ENCODE measurements at regions not wholly inside any gene's neighbourhood (a gene's known extent, or its start where the extent isn't known, plus 50 kb on each side); places are given as distances from the start of the nearest gene placed in this dataset.

DNA sequence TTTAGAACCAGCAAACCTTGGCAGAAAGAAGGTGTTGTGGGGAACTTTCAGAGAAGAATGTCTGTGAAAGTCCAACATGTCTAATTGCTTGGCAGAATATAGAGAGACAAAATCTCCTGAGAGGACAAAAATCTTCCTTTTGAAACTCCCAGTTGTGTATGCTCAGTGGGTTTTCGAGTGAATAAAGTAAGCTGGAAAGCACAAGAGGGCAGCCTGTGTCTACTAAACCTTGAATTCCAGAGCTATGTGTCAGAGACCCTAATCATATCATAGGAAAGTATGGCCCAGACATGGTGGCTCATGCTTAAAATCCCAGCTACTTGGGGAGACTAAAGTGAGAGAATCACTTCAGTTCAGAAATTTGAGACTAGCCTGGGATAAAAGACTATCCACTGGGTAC lies 661.2 kb downstream of the SLC16A7 start:
- DNase-seq, result no peak

DNA sequence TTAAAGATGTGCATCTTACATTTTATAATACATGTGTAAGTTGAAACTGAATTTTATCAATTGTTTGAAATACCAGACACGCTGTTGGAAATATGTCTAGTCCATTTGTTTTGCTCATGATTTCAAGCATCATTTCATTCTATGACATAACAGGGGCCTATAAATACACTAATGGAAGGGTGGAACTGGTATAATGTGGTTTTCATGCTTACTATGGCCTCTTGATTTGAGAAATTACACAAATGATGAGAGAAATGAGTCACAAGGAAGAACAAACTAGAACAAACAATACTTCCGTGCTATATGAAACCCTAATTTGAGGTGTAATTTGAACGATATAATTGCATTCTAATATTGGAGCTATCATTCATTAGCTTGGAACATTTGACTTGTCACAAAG lies 663.4 kb downstream of the SLC16A7 start:
- DNase-seq, result no peak

DNA sequence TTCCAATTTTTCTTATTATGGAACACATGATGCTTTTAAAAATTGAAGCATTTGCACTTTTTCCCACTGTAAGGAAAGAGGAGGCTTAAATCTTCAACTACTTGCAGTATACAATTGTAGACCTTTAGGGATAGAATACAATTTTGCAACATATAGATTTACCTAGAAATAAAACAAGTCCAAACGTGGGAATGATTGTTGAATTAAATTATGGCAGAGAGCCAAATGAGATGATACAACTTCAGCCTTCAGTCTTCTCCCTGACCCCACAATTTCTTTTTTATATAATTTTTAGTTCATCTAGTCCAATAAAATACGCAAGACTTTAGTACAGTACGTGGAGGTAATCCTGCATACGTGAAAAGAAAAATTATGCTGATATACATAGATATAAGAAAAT lies 666.5 kb downstream of the SLC16A7 start:
- no peak for DNase-seq

DNA sequence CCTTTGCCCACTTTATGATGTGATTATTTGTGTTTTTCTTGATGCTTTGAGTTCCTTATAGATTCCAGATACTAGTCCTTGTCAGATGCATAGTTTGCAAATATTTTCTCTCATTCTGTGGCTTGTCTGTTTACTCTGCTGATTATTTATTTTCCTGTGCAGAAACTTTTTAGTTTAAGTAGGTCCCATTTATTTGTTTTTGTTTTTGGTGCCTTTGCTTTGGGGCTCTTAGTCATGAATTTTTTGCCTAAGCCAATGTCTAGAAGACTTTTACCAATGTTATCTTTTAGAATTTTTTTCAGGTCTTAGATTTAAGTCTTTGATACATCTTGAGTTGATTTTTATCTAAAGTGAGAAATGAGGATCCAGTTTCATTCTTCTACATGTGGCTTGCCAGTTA lies 667.3 kb downstream of the SLC16A7 start:
- no peak for DNase-seq

DNA sequence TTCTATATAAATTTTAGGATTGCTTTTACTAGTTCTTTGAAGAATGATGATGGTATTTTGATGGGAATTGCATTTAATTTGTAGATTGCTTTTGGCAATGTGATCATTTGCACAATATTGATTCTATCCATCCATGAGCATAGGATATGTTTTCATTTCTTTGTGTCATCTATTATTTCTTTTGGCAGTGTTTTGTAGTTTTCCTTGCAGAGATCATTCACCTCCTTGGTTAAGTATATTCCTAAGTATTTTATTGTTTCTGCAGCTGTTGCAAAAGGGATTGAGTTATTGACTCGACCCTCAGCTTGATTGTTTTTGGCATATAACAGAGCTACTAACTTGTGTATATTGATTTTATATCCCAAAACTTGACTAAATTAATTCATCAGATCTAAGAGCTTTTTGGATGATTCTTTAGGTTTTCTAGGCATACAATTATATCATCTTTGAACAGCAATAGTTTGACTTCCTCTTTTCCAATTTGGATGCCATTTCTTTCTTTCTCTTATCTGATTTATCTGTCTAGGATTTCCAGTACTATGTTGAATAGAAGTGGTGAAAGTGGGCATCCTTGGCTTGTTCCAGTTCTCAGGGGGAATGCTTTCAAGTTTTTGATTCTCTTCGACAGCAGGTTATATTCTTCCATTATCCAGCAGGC lies 668.1 kb downstream of the SLC16A7 start:
- no peak for DNase-seq

DNA sequence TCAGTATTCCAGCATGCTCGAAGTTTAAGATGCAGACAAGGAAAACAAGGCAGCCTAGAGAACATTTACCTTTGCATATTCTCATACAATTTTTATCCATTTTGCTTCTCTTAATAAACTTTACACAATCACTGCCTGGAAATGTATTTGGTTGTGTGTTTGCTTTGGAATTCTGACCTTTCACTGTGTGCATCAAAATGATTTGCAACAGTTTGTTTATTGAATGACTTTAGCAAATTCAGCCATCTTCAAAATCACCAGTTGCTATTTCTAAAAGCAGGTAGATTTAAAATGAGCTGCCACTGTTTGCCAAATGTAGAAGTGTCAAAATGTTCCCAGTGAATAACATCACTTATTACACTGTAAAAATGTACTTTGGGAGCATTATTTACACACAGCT lies 669.9 kb downstream of the SLC16A7 start:
- DNase-seq, result no peak

DNA sequence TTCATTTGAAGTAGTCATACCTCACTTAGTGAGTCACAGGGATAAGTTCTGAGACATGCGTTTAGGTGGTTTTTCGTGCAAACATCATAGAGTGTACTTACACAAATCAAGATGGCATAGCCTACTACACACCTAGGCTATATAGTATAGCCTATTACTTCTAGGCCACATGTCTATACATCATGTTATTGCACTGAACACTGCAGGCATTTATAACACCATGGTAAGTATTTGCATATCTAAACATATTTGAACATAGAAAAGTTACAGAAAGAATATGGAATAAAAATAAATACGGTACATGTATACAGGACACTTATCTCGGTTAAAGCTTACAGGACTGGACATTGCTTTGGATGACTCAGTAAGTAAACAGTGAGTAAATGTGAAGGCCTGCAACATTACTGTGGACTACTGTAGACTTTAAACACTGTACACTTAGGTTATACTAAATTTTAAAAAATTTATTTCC lies 670.6 kb downstream of the SLC16A7 start:
- DNase-seq, result no peak

DNA sequence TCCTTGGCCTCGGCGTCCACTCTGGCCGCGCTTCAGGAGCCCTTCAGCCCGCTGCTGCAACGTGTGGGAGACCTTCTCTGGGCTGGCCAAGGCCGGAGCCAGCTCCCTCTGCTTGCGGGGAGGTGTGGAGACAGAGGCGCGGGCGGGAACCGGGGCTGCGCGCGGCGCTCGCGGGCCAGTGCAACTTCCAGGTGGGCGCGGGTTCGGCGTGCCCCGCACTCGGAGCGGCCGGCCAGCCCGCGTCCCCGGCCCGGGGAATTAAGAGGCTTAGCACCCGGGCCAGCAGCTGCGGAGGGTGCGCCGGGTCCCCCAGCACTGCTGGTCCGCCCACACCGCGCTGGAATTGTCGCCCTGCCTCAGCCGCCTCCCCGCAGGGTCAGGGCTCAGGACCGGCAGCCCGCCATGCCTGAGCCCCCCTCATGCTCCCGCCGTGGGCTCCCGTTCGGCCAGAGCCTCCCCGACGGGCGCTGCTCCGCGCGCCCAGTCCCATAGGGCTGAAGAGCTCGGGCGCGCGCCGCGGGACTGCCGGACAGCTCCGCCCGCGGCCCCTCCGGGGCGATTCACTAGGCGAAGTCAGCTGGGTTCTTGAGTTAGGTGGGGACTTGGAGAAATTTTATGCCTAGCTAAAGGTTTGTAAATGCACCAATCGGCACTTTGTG lies 673.9 kb downstream of the SLC16A7 start:
- DNase-seq, result no peak

DNA sequence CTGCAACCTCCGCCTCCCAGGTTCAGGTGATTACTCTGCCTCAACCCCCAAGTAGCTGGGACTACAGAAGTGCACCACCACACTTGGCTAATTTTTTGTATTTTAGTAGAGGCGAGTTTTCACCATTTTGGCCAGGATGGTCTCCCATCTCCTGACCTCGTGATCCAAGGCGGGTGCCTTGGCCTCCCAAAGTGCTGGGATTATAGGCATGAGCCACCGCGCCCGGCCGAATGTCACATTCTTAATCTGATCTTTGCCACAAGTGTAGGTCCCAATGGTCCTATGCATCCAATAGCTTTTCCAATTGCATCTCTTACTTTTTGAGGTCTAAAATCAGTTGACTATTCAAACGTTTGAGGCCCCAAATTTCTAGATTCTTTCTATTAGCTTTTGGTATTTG lies 676.0 kb downstream of the SLC16A7 start:
- DNase-seq, result no peak

DNA sequence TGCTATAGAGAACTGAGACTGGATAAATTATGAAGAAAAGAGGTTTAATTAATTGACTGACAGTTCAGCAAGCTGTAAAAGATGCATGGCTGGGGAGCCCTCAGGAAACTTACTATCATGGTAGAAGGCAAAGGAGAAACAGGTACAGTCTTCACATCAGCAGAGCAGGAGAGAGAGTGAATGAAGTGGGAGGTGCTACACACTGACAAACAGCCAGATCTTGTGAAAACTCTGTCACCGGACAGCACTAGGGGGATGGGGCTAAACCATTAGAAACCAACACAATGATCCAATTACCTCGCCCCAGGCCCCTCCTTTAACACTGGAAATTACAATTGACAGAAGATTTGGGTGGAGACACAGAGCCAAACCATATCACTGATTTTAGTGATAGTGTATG lies 682.4 kb downstream of the SLC16A7 start:
- no peak for DNase-seq

DNA sequence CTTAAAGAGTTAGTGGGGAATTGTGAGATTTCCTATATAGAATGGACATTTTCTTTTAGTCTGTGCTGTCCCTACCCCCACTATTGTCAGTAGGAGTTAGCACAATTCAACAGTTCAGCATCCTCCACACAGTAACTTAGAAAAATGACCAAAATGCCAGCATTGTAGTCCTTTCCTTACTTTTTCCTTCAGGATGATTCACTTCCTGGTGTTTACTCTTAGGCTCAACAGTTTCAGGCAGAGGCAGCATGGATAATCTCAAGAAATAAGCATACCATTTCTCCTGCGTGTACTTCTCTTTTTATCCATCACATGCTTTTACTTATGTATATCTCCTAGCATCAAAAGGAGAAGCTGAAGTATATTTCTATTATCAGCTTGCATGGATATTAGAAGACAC lies 683.4 kb downstream of the SLC16A7 start:
- DNase-seq, result no peak

DNA sequence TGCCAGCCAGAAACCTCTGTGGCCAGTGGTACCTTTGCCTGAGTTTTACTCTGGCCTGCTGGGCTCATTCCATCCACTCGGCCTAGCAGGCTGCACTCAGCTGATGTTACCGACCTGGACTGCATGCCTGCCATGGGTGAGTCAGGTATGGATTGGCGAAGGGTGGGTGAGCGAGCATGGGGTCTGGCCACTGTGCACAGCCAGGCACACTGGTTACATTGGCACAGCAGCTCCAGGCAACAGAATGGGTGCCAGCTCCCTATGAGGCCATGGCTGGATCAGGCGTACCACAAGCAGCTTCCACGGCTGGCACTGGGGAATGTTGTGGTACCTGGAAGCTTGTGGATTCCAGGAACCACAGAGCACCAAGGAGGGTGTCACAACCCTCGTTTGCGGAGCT lies 685.7 kb downstream of the SLC16A7 start:
- no peak for DNase-seq

DNA sequence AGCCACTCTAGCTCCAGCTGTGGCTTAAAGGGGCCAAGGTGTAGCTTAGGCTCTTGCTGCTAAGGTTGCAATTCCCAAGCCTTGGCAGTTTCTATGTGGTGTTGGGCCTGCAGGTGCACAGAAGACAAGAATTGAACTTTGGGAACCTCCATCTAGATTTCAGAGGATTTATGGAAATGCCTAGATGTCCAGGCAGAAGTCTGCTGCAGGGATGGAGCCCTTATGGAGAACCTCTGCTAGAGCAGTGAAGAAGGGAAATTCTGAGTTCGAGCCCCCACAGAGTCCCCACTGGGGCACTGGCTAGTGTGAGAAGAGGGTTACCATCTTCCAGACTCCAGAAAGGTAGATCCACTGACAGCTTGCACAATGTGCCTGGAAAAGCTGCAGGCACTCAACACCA lies 694.7 kb downstream of the SLC16A7 start:
- DNase-seq, result no peak

DNA sequence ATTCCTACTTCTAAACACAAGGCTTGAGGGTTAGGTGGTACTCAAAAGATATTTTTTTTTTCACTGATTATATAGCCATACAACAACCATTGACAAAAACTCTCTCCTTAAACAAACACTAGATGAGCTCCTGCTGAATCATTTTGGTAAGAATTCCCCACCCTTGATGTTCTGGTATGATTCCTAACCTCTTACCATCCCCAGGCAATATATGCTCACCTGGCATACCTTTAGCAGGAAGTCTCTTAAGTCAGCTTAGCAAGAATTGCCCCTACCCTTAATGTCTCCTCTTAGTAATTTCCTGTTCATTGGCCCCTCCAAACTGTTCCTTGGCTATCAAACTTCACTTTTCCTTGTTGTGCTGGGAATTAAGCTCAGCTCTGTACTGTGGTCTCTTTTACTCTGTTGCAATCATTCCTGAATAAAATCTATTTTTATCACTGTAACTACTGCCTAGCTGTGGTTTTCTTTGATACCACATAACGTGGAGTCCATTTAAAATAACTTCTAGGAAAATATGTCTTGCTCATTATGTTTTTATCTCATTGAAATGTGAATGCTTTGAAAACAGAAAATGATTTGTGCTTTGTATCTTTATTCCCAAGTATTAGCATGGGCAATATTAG lies 712.6 kb downstream of the SLC16A7 start:
- no peak for DNase-seq

DNA sequence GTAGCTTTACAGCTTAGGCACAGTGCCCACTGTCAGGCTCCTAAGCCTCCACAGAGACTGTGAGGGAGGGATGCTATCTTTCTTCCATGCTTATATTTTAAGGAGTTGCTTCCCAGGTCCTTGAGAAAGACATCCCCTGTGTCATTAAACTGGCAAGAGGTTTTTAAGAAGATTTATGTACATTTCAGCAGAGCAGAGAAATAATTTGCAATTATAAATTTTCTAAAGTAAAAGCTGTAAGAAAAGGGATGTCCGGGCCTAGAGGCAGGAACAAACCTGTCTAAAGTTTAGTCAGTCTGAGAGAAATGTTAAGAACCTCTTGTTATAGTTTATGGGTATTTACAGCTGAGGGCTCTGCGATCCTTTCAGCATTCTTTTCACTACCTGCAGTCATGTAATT lies 716.1 kb downstream of the SLC16A7 start:
- DNase-seq, result no peak

DNA sequence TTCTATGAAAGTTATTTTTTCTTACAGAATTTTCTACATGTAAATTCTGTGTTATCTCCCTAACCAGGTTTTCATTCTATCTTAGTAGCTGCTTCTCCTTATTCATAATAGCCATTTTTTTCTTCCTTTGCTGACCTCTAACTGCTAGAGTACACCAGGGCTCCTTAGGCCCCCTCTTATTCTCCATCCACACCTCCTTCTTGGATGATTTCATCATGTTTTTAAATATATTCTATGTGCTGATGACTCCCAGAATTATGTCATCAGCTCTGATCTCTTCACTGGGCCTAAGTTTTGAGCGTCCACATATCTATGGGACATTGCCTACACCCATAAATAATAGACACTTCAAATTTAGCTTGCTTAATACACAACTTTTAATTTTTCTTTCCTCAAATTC lies 721.5 kb downstream of the SLC16A7 start:
- DNase-seq, result no peak

DNA sequence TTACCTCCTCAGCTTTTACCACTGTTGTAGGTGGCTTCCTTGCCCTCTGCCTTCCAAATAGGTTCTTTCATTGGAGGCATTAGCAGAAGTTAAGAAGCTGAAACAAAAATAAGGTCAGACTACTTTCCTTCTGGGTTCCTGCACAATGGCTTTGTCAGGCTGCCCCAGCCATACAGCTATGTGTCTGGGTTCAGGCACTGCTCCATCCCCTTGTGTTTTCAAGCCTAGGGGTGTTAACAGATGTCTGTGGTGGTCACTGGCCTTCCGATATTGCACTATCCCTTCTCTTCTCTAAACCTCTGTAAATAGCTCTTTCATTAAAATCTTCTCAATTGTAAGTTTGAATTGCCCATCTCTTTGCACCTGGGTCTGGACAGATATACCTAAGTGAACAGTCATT lies 728.9 kb downstream of the SLC16A7 start:
- no peak for DNase-seq

DNA sequence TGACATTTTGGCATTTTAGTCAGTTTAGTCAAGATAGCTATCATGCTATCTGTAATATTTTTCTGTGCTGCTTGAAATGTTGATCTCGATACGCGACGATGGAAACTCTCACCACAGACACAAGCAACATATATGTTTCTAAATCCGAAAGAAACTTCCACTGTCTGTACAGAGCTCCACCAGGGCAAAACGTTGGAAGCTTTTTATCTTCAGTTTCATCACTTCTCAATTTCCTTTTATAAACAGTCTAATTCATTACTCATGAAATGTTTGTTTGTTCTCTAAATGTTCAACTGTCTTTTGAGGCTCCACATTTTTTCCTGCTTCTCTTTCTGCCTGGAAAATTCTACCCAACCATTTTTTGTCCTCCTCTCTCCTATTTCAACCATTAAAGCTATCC lies 737.6 kb downstream of the SLC16A7 start:
- DNase-seq, result no peak

DNA sequence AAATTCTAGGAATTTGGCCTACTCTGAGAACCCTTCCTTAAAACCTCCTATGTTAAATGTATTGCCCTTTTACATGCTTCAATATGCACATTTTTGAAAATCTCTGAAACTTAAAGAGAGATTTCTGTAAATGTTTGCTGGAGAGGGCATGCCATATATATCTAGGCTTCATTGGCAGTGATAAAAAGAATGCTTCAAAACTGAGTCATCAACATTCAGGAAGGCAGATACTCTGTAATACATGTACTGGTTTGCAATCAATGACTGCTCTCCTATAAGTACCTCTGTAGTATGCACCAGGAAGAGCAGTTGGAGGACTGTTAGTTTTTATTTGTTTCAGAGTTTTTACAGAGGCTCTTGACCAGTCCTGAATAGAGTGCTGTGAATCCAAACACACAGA lies 739.9 kb downstream of the SLC16A7 start:
- no peak for DNase-seq

DNA sequence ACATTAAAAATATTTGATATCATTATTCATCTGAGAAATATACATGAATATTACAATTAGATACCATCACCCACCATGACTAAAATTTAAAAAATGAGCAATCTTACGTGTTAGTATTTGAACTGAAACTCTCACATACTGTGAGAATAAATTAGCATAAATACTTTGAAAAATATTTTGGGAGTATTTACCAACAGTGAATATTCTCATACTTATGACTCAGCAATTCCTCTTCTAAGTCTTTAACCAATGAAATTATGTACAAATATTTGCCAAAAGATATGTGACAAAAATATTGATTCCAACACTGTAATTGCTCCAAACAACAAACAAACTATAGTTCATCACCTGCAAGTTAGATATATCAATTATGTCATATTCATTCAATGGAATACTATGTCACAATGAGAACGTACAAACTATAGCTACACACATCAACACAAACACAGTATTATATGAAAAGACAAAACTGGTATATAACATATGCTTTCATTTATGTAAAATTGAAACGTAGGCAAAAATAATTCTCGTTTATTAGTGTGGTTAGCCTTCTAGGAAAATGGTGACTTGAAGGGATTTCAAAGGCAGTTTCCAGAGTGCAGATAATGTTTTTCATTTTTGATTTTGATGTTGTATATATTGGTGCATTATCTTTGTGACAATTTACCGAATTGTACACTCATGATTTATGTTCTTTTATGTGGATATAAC lies 742.2 kb downstream of the SLC16A7 start:
- no peak for DNase-seq

DNA sequence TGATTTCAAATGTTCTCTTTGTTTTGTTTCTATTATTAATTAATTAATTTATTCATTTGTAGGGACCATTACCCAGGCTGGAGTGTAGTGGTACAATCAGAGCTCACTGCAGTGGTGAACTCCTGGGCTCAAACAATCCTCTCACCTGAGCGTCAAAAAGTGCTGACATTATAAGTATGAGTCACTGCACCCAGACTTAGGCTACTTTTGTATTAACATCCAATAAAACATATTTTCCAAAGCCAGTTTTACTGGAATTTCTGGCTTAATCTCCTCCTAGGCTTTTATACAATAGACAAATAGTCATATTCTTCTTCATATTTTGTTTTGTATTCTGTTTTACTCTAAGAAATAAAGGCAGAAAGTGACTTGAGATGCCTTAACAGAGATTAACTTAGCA lies 749.6 kb downstream of the SLC16A7 start:
- no peak for DNase-seq

DNA sequence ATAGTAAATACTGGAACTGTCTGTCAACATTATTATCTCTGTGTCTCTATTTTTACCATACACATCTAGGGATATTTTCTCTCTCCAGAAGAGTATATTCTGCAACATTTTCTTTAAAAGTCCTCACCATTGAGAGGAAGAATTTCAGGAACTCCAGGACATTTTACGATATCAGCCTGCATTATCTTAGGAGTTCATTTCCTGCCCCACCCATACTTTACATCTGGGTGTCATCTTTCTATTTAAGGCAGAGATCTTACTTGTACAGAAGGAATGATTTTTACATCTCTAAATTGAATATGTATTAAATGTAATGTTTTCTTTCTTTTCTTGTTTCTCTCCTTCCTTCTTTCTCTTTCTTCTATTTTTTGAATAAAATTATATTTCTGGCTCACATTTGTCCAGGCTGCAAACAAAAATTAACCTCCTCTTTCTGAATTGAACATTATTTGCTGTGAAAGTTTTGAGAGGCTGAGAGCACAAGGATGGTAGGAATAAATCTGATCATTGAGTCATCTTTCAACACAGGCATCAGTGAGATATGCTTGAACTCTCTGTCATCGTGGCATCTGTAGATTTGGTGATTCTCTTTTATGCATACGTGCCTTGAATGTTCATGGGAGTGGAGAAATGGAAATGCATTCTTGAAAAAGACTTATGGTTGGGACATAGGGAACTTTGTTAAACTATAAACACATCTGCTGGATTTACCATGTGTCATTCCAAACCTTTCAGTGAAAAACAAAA lies 753.6 kb downstream of the SLC16A7 start:
- DNase-seq, result no peak

DNA sequence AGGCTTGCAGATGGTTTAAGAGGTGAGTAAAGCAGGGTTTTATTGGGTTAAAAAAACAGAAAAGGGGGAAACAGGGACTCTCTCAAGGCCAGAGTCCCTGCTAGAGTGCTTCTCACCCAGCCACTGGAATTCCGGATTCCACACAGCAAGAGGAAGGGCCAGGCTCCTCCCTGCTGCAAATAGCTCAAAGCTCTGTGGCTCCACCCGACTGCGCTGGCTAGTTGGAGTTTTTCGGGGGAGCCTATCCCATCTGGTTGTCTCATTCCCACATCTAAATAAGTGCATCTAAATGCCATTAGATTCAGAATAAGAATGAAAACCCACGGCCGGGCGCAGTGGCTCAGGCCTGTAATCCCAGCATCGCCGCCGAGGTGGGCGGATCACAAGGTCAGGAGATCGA lies 791.5 kb downstream of the SLC16A7 start:
- DNase-seq, result no peak

All from NCI-H187 (cell line).